ENCODE measurements at regions not wholly inside any gene's neighbourhood (a gene's known extent, or its start where the extent isn't known, plus 50 kb on each side); places are given as distances from the start of the nearest gene placed in this dataset.

DNA sequence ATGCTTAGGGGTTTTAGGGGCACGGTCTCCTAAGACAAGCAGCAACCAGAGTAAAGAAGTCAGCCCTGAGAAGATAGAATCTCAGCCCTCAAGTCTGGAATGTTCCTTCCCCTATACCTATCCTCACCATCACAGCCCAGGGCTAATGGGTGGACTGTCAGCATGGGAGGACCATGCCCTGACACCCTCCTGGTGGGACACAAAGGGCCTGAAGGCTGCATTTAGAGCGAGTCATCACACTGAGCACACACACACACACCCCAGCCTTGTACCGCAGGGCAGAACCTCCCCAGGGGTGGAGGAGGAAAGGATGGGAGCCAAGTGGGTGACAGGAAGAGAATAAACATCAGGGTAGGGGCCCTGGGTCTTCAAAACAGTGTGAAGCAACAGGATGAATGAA is 174.8 kb upstream of the SERP2 start:
- TF ChIP-seq EP300 (IDR thresholded peaks at IDR 0.05), result no peak
- TF ChIP-seq, protein P1, sequence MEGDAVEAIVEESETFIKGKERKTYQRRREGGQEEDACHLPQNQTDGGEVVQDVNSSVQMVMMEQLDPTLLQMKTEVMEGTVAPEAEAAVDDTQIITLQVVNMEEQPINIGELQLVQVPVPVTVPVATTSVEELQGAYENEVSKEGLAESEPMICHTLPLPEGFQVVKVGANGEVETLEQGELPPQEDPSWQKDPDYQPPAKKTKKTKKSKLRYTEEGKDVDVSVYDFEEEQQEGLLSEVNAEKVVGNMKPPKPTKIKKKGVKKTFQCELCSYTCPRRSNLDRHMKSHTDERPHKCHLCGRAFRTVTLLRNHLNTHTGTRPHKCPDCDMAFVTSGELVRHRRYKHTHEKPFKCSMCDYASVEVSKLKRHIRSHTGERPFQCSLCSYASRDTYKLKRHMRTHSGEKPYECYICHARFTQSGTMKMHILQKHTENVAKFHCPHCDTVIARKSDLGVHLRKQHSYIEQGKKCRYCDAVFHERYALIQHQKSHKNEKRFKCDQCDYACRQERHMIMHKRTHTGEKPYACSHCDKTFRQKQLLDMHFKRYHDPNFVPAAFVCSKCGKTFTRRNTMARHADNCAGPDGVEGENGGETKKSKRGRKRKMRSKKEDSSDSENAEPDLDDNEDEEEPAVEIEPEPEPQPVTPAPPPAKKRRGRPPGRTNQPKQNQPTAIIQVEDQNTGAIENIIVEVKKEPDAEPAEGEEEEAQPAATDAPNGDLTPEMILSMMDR (IDR thresholded peaks at IDR 0.05), result no peak

Measured in tibial nerve (tissue), 4 donors.